Forelimb muscle (tissue), 1 donor: ENCODE measurements at regions not wholly inside any gene's neighbourhood (a gene's known extent, or its start where the extent isn't known, plus 50 kb on each side); places are given as distances from the start of the nearest gene placed in this dataset.
"Not testable (repeated sequence)": the region's sequence is repeated elsewhere in the genome, so short reads cannot be mapped to it uniquely, and the experiment has no call there.

Experiments used
- DNase-seq: peaks from one replicate; pipeline ENCODE4 v3.0.0-alpha.2; 2013; ENCODE audit warnings: low read depth

GRCh38 chr4:177494791-177495190 is 52.6 kb upstream of the AGA start:
- no peak for DNase-seq

- not testable (repeated sequence) for DNase-seq
Observed at GRCh38 chr4:177495626-177496025, 53.4 kb upstream of the AGA start.

GRCh38 chr4:177499537-177499936 is 57.3 kb upstream of the AGA start:
- no peak for DNase-seq

- DNase-seq, result no peak
Observed at GRCh38 chr4:177505171-177505615, 63.0 kb upstream of the AGA start.

GRCh38 chr4:177508662-177509061 is 66.4 kb upstream of the AGA start:
- DNase-seq, result no peak

- DNase-seq, result no peak
Observed at GRCh38 chr4:177509226-177509745, 67.0 kb upstream of the AGA start.

- DNase-seq, result no peak
Observed at GRCh38 chr4:177511611-177512010, 69.4 kb upstream of the AGA start.

- no peak for DNase-seq
Observed at GRCh38 chr4:177512646-177513045, 70.4 kb upstream of the AGA start.

GRCh38 chr4:177517862-177518261 is 75.6 kb upstream of the AGA start:
- DNase-seq, result no peak

- DNase-seq, result no peak
Observed at GRCh38 chr4:177519481-177520260, 77.4 kb upstream of the AGA start.

GRCh38 chr4:177528620-177529019 is 86.4 kb upstream of the AGA start:
- DNase-seq, result no peak

- DNase-seq, result no peak
Observed at GRCh38 chr4:177530561-177530960, 88.3 kb upstream of the AGA start.

- DNase-seq, result no peak
Observed at GRCh38 chr4:177532358-177532757, 90.1 kb upstream of the AGA start.

GRCh38 chr4:177534841-177535240 is 92.6 kb upstream of the AGA start:
- not testable (repeated sequence) for DNase-seq

- DNase-seq, result no peak
Observed at GRCh38 chr4:177546745-177547144, 104.5 kb upstream of the AGA start.

GRCh38 chr4:177547985-177548384 is 105.7 kb upstream of the AGA start:
- no peak for DNase-seq

GRCh38 chr4:177555007-177555574 is 112.9 kb upstream of the AGA start:
- no peak for DNase-seq

GRCh38 chr4:177557416-177557815 is 115.2 kb upstream of the AGA start:
- no peak for DNase-seq

GRCh38 chr4:177558995-177559394 is 116.8 kb upstream of the AGA start:
- no peak for DNase-seq

GRCh38 chr4:177562163-177562562 is 119.9 kb upstream of the AGA start:
- no peak for DNase-seq

- DNase-seq, result no peak
Observed at GRCh38 chr4:177562859-177563258, 120.6 kb upstream of the AGA start.

- DNase-seq, result no peak
Observed at GRCh38 chr4:177566691-177567090, 124.5 kb upstream of the AGA start.

- no peak for DNase-seq
Observed at GRCh38 chr4:177568931-177569330, 126.7 kb upstream of the AGA start.
